SU-DHL-6 (cell line): ENCODE measurements at regions not wholly inside any gene's neighbourhood (a gene's known extent, or its start where the extent isn't known, plus 50 kb on each side); places are given as distances from the start of the nearest gene placed in this dataset.

Experiments
- H2AFZ ChIP-seq: fragments of 200-600 bp; sonication (generic); 2 replicates; pipeline ENCODE4 v1.6.1; 2014; ENCODE audit warnings: low read depth, mild to moderate bottlenecking, moderate library complexity, mixed read lengths, antibody characterized with exemption, low read length; ENCODE audit not compliant: severe bottlenecking
- H3F3A ChIP-seq: fragments of 200-600 bp; shearing (Covaris generic); 2 replicates; pipeline ENCODE4 v1.6.0; 2016; ENCODE audit warnings: antibody characterized with exemption, mild to moderate bottlenecking; ENCODE audit not compliant: insufficient read depth
- H3K27ac ChIP-seq: fragments of 200-600 bp; sonication (generic); 2 replicates; pipeline ENCODE4 v1.5.1; 2016; ENCODE audit warnings: low read depth, mild to moderate bottlenecking, low read length, moderate library complexity, mixed read lengths
- H3K27me3 ChIP-seq: fragments of 200-600 bp; sonication (generic), shearing (Covaris generic); 2 replicates; pipeline ENCODE4 v1.6.0; 2014; ENCODE audit warnings: mild to moderate bottlenecking, low read length
- H3K36me3 ChIP-seq: fragments of 200-600 bp; sonication (generic); 2 replicates; pipeline ENCODE4 v1.6.1; 2014; ENCODE audit warnings: mild to moderate bottlenecking, low read length, mixed read lengths
- H3K4me2 ChIP-seq: fragments of 300-600, 200-600 bp; shearing (Covaris generic), sonication (generic); 2 replicates; pipeline ENCODE4 v1.6.0; 2014; ENCODE audit warnings: low read length, low read depth, mild to moderate bottlenecking; ENCODE audit not compliant: poor library complexity, severe bottlenecking
- H3K4me3 ChIP-seq: fragments of 200-600 bp; sonication (generic); 2 replicates; pipeline ENCODE4 v1.5.1; 2014; ENCODE audit warnings: antibody characterized with exemption, low read length, mild to moderate bottlenecking, mixed read lengths; ENCODE audit not compliant: insufficient read depth, poor library complexity, severe bottlenecking
- H3K79me2 ChIP-seq: fragments of 200-600 bp; sonication (generic); 2 replicates; pipeline ENCODE4 v1.6.1; 2014; ENCODE audit warnings: mild to moderate bottlenecking, low read length, moderate library complexity; ENCODE audit not compliant: insufficient read depth
- H3K9ac ChIP-seq: fragments of 200-600 bp; sonication (generic); 2 replicates; pipeline ENCODE4 v1.7.0; 2014; ENCODE audit warnings: mild to moderate bottlenecking, low read length
- H3K9me2 ChIP-seq: fragments of 200-600 bp; sonication (generic); replicated peaks from 2 replicates; pipeline ENCODE4 v1.6.1; 2014; ENCODE audit warnings: low read length; ENCODE audit not compliant: insufficient read depth
- H3K9me3 ChIP-seq: fragments of 200-600 bp; sonication (generic); 2 replicates; pipeline ENCODE4 v1.6.1; 2014; ENCODE audit warnings: low read length, mixed read lengths; ENCODE audit not compliant: insufficient read depth
- H4K20me1 ChIP-seq: fragments of 200-600 bp; sonication (generic); 2 replicates; pipeline ENCODE4 v1.6.1; 2014; ENCODE audit warnings: low read depth, mild to moderate bottlenecking, antibody characterized with exemption, low read length, moderate library complexity, mixed read lengths
- CTCF ChIP-seq: fragments of 200-600 bp; sonication (generic); IDR thresholded peaks from one replicate; pipeline ENCODE4 v1.5.1; 2017; ENCODE audit warnings: antibody characterized with exemption, mild to moderate bottlenecking, low read length, moderate library complexity; ENCODE audit not compliant: insufficient read depth, poor library complexity, severe bottlenecking
- EZH2phosphoT487 ChIP-seq: fragments of 200-600 bp; sonication (generic), shearing (Covaris generic); conservative IDR thresholded peaks from 2 replicates; pipeline ENCODE4 v1.6.1; 2018; ENCODE audit warnings: mild to moderate bottlenecking, antibody characterized with exemption, low read length, moderate library complexity, mixed read lengths

- Histone ChIP-seq H4K20me1 (no peaks in the 10 kb centered on the region), H3K4me2 (no peak overlapping the region), H3F3A (no peaks in the 10 kb centered on the region), H3K79me2 (no peaks in the 10 kb centered on the region), H3K9me3 (no peaks in the 10 kb centered on the region), H3K27me3 (no peaks in the 10 kb centered on the region), H3K27ac (no peak overlapping the region), H3K9me2 (no peaks in the 10 kb centered on the region), H3K36me3 (no peaks in the 10 kb centered on the region), H2AFZ (no peak overlapping the region), H3K9ac (no peak overlapping the region), H3K4me3 (no peak overlapping the region)
- TF ChIP-seq CTCF, result no peak
- TF ChIP-seq EZH2phosphoT487, result no peak
Measured at GRCh38 chr5:126046318-126046717, 376.9 kb upstream of the GRAMD2B start.

DNA sequence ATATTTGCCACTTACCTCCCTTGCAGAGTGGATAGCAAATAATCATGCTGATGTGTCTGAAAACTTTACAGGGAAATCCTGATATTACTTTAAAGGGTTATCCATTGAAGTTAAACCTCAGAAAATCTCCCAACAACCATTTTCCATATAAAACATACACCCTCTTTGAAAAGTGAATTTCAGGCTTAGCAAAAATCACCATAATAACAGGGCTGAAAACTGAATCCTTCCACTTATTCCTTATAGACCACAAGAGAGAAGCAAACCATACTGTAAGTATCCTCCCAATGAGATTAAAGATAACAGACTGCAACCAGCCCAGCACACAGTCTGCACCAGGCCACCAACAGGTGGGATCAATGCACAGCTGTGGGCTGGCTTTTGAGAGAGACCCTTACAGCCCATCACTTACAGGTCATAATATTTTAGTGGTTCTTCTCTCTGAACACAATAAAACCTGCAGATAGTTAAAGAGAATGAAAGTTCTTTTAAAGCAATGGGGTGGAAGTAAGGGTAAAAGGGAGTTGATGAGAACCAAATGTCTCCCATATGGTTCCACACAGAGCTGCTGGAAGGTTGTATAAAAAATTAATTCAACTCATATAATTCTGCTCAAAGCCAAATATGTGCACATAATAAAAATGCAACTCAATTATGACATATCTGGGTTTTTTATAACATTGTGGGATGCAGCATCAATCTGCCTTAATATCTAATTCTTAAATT is 376.2 kb upstream of the GRAMD2B start:
- H3K27me3 ChIP-seq, result no peaks in the 10 kb centered on the region
- TF ChIP-seq CTCF (no peak), EZH2phosphoT487 (no peak)
- H4K20me1 ChIP-seq, result no peaks in the 10 kb centered on the region
- H3K4me3 ChIP-seq, result no peak overlapping the region
- no peak overlapping the region for H3K27ac ChIP-seq
- no peaks in the 10 kb centered on the region for H3K79me2 ChIP-seq
- H3K4me2 ChIP-seq, result no peak overlapping the region
- no peaks in the 10 kb centered on the region for H3K9me2 ChIP-seq
- no peak overlapping the region for H3K9ac ChIP-seq
- no peaks in the 10 kb centered on the region for H3K36me3 ChIP-seq
- H3K9me3 ChIP-seq, result no peaks in the 10 kb centered on the region
- H3F3A ChIP-seq, result no peaks in the 10 kb centered on the region
- H2AFZ ChIP-seq, result no peak overlapping the region

GRCh38 chr5:126052120-126052519 is 371.1 kb upstream of the GRAMD2B start:
- Histone ChIP-seq H3K36me3 (no peaks in the 10 kb centered on the region), H3K4me3 (no peak overlapping the region), H3K4me2 (no peak overlapping the region), H4K20me1 (no peaks in the 10 kb centered on the region), H3K27ac (no peak overlapping the region), H3K9me2 (no peaks in the 10 kb centered on the region), H3K9ac (no peak overlapping the region), H3K9me3 (no peaks in the 10 kb centered on the region), H2AFZ (no peak overlapping the region), H3K79me2 (no peaks in the 10 kb centered on the region), H3F3A (no peaks in the 10 kb centered on the region), H3K27me3 (no peaks in the 10 kb centered on the region)
- TF ChIP-seq EZH2phosphoT487 (no peak), CTCF (no peak)
